NK-92 treated with Interleukin-12 subunit alpha and Interleukin-12 subunit beta, amount 100 ng/mL, for 24 hours (cell line): ENCODE measurements at regions not wholly inside any gene's neighbourhood (a gene's known extent, or its start where the extent isn't known, plus 50 kb on each side); places are given as distances from the start of the nearest gene placed in this dataset.

ENCODE experiments used
- DNase-seq: peaks from one replicate; lab custom pipeline; 2025; lab: John Stamatoyannopoulos, UW

DNA sequence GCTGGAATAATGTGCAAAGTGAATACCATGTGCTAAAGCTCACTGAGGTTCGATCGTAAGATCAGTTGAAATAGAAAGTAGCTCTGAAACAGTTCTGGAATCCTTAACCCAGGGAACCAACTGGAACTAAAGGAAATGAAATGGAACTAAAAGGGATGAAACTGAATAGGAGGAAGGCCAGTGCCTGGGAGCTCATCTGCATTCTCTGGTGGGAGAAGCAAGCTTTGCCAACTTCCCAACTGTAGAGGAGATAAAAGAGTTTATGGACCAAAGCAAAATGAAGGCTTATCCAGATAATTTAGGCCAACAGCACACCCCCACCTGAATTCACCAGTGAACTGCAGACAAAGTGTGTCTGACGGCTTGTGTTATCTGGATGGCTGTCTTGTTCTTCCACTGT, 188.6 kb upstream of the HABP2 start:
- no peak for DNase-seq

GRCh38 chr10:113368666-113369364, 184.0 kb upstream of the HABP2 start:
- DNase-seq = no peak

DNA sequence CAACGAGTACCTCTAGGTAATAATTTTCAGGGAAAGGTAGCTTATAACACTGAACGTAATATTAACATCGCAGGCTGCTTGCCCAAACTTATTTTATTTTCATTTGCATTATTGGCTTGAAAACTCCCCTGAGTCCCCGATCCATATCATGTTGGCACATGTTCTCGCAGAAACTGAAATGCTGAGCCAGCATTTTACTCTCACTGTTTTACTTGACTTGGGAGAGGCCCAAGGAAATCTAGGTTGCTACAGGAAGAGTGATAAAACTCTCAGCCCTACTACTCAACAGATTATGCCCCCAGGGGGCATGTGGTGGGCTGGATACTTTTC, 183.5 kb upstream of the HABP2 start:
- DNase-seq = no peak

GRCh38 chr10:113376428-113376827, 176.4 kb upstream of the HABP2 start:
- DNase-seq = no peak

DNA sequence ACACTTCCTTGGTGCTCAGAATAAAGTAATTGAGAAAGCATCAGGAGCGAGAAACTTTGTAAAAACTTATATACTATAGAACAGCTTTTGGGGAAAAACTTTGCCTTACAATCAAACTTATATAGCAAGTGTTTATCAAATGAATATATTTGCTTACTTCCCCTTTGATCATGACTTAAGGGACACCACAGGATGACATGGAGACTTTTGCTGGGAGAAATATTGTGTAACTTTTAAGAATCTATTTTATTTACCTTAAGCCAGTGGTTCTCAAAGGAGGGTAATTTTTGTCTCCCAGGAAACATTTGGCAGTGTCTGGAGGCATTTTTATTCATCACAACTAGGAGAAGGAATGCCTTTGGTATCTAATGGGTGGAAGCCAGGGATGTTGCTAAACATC, 173.8 kb upstream of the HABP2 start:
- no peak for DNase-seq

DNA sequence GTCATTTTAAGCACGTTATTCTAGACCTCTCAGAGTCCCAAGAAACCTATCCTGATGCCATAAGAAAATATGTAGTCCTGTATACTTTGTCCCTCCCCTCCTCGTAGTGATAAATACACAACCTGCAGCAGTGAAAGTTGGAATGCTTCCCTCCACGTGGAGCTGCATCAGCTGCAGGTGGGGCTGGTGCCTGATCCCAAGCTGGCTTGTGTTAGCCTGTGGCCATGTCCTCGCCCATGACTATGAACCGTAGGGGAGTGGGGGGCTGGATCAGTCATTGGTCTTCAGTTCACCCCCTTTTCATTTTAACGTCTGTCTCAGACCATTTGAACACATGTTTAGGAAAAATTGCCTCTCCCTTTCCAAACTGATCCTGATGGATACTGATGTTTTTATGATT, 171.4 kb upstream of the HABP2 start:
- no peak for DNase-seq

- peak; percentile 22 for DNase-seq
Observed at GRCh38 chr10:113381981-113382509, 170.8 kb upstream of the HABP2 start.

- no peak for DNase-seq
Observed at GRCh38 chr10:113382691-113383090, 170.2 kb upstream of the HABP2 start.

- no peak for DNase-seq
Observed at GRCh38 chr10:113384181-113384580, 168.7 kb upstream of the HABP2 start.

DNA sequence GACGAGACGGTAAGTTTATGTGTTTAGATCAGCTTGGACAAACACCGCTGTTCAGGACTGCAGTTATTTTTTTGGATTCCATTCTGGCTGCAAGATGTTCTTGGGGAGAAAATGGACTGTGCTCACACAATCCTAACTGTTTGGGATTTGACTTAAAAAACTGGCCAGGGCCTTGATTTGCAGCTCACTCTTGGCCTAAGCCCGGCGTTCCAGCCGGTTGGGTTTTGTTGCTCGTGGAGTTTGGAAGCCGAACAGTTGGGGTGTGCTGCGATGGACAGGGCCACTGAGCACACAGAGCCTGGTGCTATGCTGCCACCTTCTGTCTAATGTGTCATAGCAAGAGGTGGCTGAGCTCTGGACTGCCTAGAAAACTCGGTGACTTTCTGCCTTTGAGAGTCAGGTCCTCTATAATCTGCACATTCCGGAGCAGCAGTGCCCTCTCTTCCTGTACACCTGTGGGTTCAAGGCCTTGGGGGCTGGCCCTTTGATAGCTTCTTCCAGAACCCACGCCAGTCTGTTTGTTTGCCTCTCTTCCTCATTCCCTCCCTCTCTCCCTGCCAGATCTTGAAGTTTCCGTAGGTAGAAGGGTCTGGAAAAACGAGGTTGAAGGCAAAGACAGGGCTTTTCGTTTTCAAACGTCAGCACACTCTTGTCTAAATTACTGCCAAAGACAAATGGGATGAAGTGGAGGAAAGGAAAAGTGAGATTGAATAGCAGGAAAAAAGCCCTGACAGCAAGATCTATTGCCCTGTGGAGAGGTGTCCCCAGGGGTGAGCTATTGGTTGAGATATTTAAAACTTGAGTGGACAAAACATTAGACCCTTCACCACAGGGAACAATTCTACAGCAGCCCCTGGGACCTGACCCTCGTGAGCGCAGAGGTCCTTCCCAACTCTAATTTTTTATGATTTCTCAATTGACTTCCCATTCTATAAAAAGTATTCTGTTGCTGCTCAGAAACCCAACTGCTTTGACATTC, 167.5 kb upstream of the HABP2 start:
- DNase-seq = peak; percentile 38

GRCh38 chr10:113386005-113386404, 166.8 kb upstream of the HABP2 start:
- DNase-seq = no peak

DNA sequence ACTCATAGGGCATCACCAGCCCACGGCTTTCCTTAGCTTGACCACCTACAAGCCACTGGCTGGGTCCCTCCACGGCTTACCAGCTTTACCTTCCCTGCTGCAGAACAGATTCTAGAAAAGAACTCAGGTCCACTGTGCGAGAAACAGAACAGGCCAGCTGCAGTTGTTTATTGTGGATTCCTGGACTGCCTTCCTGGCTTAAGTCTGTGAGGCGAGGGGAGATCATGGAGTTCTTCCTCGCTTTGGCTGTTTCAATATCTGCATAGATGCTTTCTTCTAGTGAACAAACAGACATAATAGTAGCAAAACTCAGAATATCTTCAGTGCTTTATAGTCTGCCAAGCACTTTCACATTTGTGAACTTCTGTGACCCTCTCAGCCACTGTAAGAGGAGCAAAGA, 162.9 kb upstream of the HABP2 start:
- no peak for DNase-seq

GRCh38 chr10:113390896-113391295, 162.0 kb upstream of the HABP2 start:
- no peak for DNase-seq

GRCh38 chr10:113397047-113397446, 155.8 kb upstream of the HABP2 start:
- no peak for DNase-seq

GRCh38 chr10:113399065-113399464, 153.8 kb upstream of the HABP2 start:
- no peak for DNase-seq

DNA sequence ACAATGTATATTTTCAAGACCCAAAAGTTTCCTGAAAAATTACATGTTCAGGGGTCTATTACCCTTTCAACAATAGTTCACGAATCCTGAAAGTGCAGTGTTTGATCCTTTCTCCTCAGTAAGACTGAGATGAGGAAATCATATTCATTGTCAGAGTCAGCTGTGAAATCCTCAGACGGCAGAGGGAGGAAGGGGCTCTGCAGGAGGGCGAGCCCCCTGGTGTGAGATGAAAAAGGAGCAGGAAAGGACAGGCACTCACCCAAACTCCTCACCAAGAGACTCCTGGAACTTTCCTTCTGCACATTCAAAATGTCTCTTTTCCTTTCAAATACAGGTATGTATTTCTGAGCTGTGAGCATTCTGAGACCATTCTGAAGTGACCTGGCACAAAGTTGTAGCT, 150.3 kb upstream of the HABP2 start:
- DNase-seq = no peak

GRCh38 chr10:113407218-113407617, 145.6 kb upstream of the HABP2 start:
- no peak for DNase-seq

DNA sequence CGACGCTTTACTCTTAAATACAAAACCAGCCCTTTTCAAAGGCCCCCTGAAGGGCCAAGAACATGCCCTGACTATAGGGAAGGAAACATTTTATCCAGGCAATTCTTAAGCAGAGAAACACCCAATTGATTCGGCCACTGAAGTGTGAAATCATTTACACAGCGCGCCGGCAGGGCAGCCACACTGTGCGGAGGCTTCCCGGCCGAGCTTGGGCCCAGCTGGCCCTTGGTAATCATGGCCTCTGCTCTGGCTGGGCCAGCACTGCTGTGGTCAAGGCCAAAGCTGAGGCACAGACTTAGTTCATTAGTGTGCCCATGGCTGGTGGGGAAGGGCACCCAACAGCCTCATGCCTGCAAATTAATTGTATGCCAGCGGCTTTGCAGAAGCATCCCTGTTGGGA, 143.7 kb upstream of the HABP2 start:
- DNase-seq = no peak

DNA sequence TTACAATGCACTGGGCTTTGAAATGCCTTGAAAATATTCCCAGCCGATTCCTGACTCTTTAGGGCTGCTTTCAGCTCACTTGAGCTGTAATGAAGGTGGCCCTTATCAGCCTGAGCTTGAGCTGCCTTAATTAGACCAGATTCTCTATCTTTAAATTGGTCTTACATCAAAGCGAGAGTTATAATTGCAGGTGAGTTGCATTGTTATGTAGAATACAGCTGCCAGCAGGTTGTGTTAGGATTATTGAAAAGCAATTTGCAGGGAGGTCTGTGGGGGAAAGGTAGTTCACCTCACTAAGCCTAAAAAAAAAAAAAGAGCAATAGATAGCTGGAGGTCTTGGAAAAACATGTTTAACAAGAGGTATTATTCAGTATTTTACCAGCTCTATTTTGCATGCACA, 142.2 kb upstream of the HABP2 start:
- no peak for DNase-seq

DNA sequence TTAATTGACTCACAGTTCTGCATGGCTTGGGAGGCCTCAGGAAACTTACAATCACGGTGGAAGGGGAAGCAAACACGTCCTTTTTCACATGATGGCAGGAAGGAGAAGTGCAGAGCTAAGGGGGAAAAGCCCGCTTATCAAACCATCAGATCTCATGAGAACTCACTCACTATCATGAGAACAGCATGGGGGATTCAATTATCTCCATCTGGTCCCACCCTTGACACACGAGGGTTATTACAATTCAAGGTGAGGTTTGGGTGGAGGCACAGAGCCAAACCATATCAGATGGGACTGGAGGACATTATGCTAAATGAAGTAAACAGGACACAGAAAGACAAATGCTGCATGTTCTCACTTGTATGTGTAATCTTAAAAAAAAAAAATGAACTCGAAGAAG, 141.4 kb upstream of the HABP2 start:
- DNase-seq = no peak

DNA sequence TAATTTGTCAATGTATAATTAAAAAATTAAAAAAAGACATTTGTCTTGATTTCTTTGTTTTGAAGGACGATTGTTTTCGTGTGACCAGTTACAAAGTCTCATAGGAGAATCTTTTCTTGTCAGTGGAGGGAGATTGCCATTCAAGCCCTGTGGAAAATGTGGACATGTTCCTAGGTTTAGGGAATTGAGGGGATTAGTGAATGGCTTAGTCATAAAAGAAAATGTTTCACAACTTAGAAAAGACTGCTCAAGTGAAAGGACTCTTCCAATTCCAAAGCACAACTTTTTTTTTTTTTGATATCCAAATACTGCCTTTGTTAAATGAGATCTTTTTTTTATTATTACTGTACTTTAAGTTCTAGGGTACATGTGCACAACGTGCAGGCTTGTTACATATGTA, 140.7 kb upstream of the HABP2 start:
- DNase-seq = no peak

- DNase-seq = no peak
Observed at GRCh38 chr10:113414543-113414942, 138.3 kb upstream of the HABP2 start.

- no peak for DNase-seq
Observed at GRCh38 chr10:113415246-113415645, 137.6 kb upstream of the HABP2 start.
